ENCODE measurements at regions not wholly inside any gene's neighbourhood (a gene's known extent, or its start where the extent isn't known, plus 50 kb on each side); places are given as distances from the start of the nearest gene placed in this dataset.

DNA sequence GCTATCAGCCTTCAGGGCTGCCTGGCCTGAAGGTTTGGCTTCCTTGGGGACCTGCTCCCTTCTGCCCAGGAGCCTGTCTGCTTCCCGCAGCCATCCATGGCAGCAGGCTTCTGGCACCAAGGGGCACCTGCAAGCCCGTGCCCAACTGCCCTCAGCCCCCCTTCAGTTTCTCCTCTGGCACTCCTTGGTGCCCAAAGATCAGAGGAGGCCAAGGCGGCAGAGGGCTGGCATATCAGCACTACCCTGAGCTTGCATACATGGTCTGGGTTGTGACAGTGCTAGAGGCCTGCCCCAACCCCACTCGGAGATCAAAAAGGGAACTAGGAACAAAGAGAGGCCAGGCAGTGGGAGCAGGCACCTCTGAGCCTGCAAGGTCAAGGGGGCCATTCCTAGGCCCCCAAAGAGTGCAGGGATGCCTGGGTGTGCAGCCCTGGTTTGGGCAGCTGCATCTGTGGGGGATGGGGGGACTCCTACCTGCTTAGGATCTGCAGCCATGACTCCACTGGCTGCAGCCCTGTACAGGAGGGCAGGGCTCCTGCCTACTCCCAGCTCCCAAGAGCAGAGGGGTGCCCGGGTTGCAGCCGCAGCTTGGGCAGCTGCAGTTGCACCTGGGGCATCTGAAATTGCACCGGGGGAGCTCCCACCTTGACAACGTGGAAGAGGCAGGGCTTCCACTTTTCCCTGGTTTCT, 76.2 kb upstream of the TP63 start:
- TF ChIP-seq, protein P1, sequence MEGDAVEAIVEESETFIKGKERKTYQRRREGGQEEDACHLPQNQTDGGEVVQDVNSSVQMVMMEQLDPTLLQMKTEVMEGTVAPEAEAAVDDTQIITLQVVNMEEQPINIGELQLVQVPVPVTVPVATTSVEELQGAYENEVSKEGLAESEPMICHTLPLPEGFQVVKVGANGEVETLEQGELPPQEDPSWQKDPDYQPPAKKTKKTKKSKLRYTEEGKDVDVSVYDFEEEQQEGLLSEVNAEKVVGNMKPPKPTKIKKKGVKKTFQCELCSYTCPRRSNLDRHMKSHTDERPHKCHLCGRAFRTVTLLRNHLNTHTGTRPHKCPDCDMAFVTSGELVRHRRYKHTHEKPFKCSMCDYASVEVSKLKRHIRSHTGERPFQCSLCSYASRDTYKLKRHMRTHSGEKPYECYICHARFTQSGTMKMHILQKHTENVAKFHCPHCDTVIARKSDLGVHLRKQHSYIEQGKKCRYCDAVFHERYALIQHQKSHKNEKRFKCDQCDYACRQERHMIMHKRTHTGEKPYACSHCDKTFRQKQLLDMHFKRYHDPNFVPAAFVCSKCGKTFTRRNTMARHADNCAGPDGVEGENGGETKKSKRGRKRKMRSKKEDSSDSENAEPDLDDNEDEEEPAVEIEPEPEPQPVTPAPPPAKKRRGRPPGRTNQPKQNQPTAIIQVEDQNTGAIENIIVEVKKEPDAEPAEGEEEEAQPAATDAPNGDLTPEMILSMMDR (IDR thresholded peaks at IDR 0.05): no peak
- TF ChIP-seq ZFX (IDR thresholded peaks at IDR 0.05; ENCODE audit: borderline replicate concordance): no peak
- H3K27ac ChIP-seq: no peak overlapping the region

DNA sequence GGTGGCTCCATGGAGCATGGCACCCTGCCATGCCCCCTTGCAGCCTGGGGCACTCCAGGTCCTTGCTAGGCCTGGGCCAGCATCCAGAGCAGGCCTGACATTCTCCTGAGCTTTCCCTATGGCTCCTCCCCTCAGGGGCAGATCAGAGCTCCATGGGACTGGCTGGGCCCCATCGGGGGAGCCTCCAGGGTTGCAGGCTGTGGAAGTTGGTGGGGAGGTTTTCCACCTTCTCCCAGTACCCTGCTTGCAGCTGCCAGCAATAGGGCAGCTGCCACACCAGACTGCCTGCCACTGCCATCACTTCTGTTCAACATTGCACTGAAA, 75.7 kb upstream of the TP63 start:
- no peak for TF ChIP-seq ZFX (IDR thresholded peaks at IDR 0.05; ENCODE audit: borderline replicate concordance)
- TF ChIP-seq, protein P1 (IDR thresholded peaks at IDR 0.05): no peak
- no peak overlapping the region for H3K27ac ChIP-seq

DNA sequence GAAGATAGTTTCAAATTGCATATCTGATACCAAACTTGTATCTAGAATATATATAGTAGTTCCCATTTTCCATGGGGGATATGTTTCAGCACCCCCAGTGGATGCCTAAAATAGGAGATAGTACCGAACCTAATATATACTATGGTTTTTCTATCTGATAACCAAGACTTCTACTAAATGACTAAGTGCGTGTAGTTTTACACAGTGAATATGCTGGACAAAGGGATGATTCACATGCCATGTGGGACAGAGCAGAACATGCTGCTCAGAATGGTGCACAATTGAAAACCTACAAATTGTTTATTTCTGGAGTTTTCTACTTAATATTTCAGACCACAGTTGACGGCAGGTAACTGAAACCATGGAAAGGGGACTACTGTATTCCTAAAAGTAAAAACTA, 73.4 kb upstream of the TP63 start:
- TF ChIP-seq, protein P1 (IDR thresholded peaks at IDR 0.05): no peak
- no peak for TF ChIP-seq ZFX (IDR thresholded peaks at IDR 0.05; ENCODE audit: borderline replicate concordance)
- no peak overlapping the region for H3K27ac ChIP-seq

DNA sequence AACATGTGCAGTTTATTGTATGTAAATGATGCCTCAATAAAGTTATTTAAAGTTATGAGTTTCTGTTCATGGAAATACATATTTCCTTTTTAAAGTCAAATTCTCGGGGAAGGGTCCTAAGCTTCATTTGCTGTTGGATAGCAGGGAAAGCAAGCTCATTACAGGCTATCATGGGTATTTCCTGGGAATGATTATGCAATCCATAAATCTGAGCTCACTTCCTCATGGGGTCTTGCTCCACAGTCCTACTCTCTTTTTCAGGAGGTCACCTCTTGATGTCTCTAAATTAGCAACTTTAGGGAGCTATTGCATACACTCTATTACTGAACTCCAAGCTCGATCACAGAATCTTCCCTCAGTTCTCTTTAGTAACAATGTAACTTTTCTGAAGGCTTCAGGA, 69.9 kb upstream of the TP63 start:
- no peak for TF ChIP-seq ZFX (IDR thresholded peaks at IDR 0.05; ENCODE audit: borderline replicate concordance)
- TF ChIP-seq, protein P1 (IDR thresholded peaks at IDR 0.05): no peak
- no peak overlapping the region for H3K27ac ChIP-seq

DNA sequence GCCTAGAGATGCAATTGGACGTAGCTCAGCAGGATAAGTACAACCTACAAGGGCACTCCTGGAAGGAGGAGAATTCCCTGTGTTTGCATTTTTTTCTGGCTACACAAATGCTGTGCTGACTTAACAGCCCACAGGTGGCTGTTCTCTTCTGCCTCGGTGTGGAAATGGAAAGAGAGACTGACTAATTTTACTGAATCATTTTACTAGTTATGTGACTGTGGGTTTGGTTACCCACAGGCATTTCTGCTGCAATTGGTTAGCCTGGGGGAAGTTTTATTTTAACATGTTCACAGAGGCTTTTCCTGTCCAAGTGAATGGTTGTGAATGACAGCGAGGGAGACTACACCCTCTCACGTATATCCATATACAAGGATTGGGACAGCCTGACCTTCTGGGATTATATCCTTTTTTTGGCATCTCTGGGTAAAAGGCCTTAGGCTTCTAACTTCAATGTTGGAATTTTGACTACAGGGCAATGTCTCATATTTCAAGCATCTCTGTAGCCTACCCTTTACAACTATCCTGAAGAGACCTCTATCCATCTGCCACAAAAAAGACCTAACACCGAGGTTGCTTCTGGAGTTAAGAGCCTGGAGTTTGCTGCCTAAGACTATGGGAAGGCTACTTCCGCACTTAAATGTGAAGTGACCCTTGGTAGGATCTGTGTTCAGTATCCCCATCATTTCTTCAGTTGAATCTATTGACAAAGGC, 67.2 kb upstream of the TP63 start:
- no peak for TF ChIP-seq ZFX (IDR thresholded peaks at IDR 0.05; ENCODE audit: borderline replicate concordance)
- TF ChIP-seq, protein P1 (IDR thresholded peaks at IDR 0.05): no peak
- no peak overlapping the region for H3K27ac ChIP-seq

DNA sequence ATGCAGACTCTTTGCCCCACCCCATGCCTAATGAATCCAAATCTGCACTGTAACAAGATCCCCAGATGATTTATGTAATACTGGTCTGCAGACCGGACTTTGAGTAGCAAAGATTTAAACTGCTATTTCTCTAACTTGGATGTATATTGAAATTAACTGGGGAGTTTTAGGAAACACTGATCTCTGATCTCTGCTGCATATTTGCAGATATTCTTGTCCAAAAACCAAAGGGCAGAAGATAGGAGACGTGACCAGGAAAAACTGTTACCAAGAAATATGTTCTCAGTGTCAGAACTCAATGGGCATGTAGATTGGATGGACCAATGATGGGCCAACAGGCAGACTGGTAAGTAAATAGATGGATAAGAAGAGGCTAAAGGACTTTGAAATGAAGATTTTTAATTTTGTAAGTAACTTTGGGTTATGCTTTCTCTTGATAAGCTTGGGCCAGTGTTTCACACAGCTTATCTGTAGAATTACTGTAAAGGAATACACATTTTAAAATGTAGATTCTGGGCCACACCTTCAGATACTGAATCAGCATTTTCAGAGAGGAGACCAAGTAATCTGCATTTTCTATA, 64.5 kb upstream of the TP63 start:
- no peak for TF ChIP-seq ZFX (IDR thresholded peaks at IDR 0.05; ENCODE audit: borderline replicate concordance)
- H3K27ac ChIP-seq: no peak overlapping the region

DNA sequence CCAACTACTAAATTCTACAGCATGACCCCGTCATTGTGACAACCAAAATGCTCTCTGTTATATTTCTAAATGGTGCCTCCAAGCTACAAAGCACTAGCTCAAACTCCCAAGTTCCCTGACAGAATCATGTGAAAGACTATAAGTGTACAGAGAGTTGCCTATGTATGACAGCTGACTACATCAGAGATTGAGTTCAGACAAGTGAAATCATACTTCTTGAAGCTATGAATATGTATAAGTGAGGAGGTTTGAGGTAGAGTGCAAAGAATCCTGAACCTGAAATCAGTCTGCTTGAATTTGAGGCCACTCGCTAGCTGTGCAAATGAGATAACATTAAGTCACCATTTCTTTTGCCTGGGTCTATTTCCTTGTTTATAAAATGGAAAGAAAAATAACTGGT, 63.9 kb upstream of the TP63 start:
- TF ChIP-seq, protein P1 (IDR thresholded peaks at IDR 0.05): no peak
- TF ChIP-seq ZFX (IDR thresholded peaks at IDR 0.05; ENCODE audit: borderline replicate concordance): no peak
- H3K27ac ChIP-seq: no peak overlapping the region
